Kidney epithelial cell (primary cell): ENCODE measurements at regions not wholly inside any gene's neighbourhood (a gene's known extent, or its start where the extent isn't known, plus 50 kb on each side); places are given as distances from the start of the nearest gene placed in this dataset.

Source experiments
- DNase-seq: peaks from one replicate; pipeline ENCODE4 v3.0.0-alpha.2; 2010; ENCODE audit warnings: low read depth
- H3K27me3 ChIP-seq: 2 replicates; pipeline ENCODE4 v1.6.0; 2011; ENCODE audit warnings: low read length; ENCODE audit not compliant: control insufficient read depth, insufficient read depth
- H3K36me3 ChIP-seq: 2 replicates; pipeline ENCODE4 v1.5.1; 2011; ENCODE audit warnings: low read length; ENCODE audit not compliant: control insufficient read depth, insufficient read depth
- H3K4me3 ChIP-seq: 2 replicates; pipeline ENCODE4 v1.5.1; 2011; ENCODE audit warnings: low read depth, mild to moderate bottlenecking, control low read depth, low read length
- CTCF ChIP-seq: IDR thresholded peaks from 2 replicates; pipeline ENCODE4 v1.5.1; 2011; ENCODE audit warnings: mild to moderate bottlenecking, moderate library complexity, low read length, control low read depth, inconsistent platforms; ENCODE audit not compliant: insufficient read depth, poor library complexity, severe bottlenecking

- H3K36me3 ChIP-seq: no peaks in the 10 kb centered on the region
- H3K27me3 ChIP-seq: no peaks in the 10 kb centered on the region
- no peak for DNase-seq
- no peak for TF ChIP-seq CTCF
- H3K4me3 ChIP-seq: no peak overlapping the region
Observed at GRCh38 chr4:71232056-71232430, 106.8 kb upstream of the SLC4A4 start.

- Histone ChIP-seq H3K27me3 (no peaks in the 10 kb centered on the region), H3K4me3 (no peak overlapping the region), H3K36me3 (no peaks in the 10 kb centered on the region)
- TF ChIP-seq CTCF: no peak
- no peak for DNase-seq
Observed at GRCh38 chr4:71232846-71233245, 106.0 kb upstream of the SLC4A4 start.

- no peak for DNase-seq
- Histone ChIP-seq H3K36me3 (no peaks in the 10 kb centered on the region), H3K4me3 (no peak overlapping the region), H3K27me3 (no peaks in the 10 kb centered on the region)
- no peak for TF ChIP-seq CTCF
Observed at GRCh38 chr4:71235311-71236201, 103.3 kb upstream of the SLC4A4 start.

GRCh38 chr4:71236226-71236625 lies 102.6 kb upstream of the SLC4A4 start:
- no peaks in the 10 kb centered on the region for H3K27me3 ChIP-seq
- H3K36me3 ChIP-seq: no peaks in the 10 kb centered on the region
- TF ChIP-seq CTCF: no peak
- no peak overlapping the region for H3K4me3 ChIP-seq
- no peak for DNase-seq

GRCh38 chr4:71237641-71238040 lies 101.2 kb upstream of the SLC4A4 start:
- H3K4me3 ChIP-seq: no peak overlapping the region
- no peak for TF ChIP-seq CTCF
- no peak for DNase-seq

GRCh38 chr4:71239365-71239764 lies 99.5 kb upstream of the SLC4A4 start:
- Histone ChIP-seq H3K36me3 (no peaks in the 10 kb centered on the region), H3K27me3 (no peaks in the 10 kb centered on the region), H3K4me3 (no peak overlapping the region)
- peak; percentile 63 for DNase-seq
- no peak for TF ChIP-seq CTCF

More at GRCh38 chr4:71237641-71238040, 101.2 kb upstream of the SLC4A4 start:
- H3K27me3 ChIP-seq: no peaks in the 10 kb centered on the region
- H3K36me3 ChIP-seq: no peaks in the 10 kb centered on the region
